ENCODE measurements at regions not wholly inside any gene's neighbourhood (a gene's known extent, or its start where the extent isn't known, plus 50 kb on each side); places are given as distances from the start of the nearest gene placed in this dataset.
A peak's percentile ranks its signal among the peaks of the same experiment; 100 is the strongest.

DNA sequence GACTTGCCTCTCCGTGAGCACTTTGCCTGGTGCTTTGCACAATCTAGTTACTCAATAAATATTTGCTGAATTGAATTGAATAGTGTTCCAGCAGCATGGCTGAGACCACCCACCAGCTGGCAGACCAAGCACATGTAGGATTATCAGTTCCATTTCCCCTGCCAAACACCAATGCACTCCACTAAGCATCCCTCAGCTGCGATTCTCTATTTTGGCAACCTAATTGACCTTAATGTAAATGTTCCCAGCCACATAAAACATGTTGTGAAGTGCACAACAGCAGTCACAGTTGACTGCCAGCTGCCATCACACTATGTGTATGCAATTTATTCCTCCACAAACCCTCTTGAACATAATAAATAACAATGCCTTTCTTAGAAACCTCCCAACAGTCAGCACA lies 1879.4 kb upstream of the PIK3C3 start:
- no peak for DNase-seq

DNA sequence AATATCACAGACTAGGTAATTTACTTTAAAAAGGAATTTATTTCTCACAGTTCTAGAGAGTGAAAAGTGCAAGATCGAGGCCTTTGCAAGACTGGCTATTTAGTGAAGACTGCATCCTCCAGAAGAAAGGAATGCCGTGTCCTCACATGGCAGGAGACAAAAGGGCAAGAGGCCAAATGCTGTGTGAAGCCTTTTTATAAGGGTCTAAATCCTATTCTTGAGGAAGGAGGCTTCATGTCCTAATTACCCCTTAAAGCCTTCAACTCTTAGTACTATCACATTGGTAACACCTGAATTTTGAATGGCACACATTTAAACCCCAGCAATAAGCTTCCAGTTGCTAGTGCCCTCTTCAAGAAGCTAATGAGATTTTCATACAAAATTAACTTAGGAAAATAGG lies 1882.3 kb upstream of the PIK3C3 start:
- no peak for DNase-seq

DNA sequence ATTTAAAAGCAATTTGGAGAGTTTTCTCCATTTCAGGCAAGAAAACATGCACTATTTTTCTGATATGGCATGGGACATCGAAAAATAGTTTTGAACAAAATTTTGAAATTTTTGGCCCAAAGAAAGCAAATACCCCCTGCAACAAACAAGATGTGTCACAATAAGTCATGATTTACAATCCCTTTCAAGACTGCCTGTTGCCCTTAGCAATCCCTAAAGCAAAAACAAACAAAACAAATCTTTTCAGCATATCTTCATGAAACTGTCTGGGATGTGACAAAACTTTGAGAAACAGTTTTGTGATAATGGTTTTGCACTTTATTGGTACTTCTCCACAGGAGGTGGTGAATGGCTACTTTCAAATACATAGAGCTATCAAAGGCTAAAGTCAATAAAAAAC lies 1888.7 kb upstream of the PIK3C3 start:
- no peak for DNase-seq

DNA sequence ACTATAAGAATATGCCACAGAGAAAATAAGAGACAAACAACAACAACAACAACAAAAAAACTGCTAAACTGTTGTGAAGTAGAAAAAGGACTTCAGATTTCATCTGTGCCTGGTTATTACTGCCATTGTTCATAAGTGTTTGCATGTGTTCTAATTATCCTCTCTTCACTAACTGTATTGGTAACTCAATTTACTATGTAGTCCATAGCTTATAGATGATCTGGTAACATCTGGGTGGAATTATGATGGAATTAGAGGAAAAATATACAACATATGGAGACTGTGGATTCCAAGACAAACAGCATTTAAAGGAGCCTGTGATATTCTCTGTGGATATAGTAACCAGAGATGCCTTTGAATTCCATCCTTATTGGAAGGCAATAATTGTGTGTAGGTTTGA lies 1891.5 kb upstream of the PIK3C3 start:
- DNase-seq = no peak

DNA sequence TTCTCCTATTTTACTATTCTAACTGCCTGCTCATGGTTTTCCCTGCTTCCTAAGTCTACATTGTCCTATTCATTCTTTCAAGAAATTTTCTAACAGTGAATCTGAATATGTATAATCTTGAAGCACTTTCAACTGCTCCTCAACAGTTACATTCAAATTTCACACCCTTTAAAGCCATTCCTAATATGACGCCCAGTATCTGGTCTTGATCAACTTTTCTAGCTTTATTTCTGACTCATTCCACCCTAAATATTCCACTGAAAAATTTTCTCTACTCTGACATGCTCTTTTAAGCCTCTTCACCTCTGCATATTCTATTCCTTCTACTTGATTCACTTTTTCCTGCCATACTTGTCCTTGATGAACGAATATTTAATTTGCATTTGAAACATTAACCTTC lies 1893.9 kb upstream of the PIK3C3 start:
- no peak for DNase-seq

DNA sequence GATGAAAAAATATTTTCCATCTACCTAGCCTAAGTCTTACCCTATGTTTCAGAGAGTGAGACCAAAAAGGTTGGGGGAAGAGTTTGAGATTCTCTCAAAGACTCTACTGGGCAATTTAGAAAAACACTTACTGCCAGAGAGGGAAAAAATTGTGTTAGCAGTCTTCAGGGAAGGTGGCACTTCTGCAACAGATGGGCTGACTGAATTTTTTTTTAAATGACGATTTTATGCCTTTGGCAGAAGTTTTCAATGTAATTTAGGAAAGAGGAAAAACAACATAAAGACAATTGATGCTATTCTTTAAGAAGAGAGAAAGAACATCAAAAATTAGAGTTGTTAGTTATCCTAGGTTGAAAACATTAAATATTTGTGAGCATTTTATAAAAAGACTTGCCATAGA lies 1894.5 kb upstream of the PIK3C3 start:
- no peak for DNase-seq

DNA sequence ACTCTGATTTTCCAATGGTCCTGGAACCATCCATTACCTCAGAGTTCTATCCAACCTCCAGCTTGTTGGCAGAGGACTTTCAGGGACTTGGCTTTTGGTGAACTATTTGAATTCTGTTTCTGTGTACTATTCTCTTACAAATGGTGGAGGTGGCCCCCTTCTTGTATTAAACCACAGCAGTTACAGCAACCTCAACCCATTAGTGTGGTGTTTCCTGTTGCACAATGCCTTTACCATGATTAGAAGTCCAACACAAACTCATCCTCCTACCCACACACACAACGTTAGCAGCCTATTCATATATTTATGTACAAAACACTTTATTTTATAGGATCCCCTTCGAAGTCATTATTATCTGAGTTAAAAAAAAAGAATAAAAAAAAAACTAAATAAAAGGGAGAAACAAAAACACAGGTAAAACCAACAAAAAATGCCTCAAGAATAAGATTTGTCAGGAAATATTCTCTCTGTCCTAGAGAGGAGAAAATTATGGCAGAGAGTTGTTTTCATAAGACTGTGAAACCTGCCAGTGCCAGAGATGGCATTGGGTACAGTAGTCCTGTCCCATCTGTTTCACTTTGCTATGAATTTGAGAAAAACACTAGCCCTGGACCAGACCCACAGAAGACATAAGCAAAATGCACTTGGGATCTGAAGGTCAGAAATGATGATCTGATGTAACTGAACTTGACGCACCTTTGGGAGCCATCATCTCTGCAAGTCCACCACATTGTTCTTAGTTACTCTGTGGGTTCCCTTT lies 1896.0 kb upstream of the PIK3C3 start:
- peak; percentile 46 to 64 for DNase-seq

DNA sequence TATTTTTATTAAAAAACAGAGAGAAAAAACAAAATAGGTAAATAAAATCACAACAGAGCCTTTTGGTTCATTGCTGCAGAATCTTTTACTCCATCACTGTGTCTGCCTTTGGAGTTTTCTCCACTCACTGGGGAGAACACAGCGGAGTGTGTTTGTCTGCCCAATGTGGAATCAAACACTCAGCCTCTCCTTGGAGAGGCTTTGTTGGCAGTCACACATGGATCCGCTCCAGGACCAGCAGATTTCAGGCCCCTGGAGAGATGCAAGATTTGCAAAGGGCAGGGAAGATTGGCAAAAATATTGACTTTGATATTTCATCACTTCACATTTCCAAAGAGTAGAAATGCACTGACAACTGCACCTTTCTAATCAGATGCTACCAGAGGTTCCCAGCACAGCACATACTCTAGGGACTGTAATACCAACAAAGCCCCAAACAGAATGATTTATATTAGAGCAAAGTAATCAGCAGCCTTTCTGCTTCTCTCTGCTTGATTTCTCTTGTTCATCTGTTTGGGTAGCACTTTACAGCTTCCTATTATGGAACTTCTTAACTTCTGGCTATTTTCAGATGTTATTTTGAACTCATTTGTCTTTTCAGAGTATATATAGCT lies 1898.8 kb upstream of the PIK3C3 start:
- no peak for DNase-seq

DNA sequence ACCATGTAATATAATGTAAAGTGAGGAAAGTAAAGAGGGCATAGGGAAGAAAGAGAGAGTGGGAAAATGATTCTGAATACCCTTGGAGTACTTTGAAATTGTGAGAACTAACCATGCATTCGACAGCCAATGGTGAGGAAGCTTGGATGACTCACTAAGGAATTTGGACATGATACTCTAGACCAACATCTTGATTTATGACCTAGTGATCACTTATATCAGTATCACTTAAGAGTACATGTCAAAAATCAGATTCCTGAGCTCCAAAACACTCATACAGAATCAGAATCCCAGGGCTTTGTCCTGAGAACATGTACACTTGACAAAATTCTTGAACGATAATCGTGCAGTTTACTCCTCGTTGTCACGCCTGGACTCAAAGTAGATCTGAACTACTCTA lies 1899.8 kb upstream of the PIK3C3 start:
- DNase-seq = no peak

DNA sequence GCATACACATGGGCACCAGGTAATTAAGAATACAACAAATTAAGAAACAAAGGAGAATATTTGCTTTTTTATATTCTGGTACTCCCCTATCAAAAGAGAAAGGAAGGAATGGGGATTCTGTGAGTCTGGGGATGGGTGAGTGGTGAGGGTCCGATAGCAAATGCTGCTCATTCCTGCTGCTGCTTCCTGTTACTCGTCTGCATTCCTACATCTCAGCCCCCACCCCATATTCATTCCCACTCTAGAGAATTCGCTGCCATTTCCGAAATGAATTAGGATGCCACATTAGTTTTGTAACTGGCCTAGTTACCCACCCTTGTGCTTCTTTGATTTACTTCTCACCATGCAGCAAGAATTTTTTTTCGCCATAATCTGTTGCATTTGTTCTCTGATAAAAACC lies 1905.3 kb upstream of the PIK3C3 start:
- no peak for DNase-seq

DNA sequence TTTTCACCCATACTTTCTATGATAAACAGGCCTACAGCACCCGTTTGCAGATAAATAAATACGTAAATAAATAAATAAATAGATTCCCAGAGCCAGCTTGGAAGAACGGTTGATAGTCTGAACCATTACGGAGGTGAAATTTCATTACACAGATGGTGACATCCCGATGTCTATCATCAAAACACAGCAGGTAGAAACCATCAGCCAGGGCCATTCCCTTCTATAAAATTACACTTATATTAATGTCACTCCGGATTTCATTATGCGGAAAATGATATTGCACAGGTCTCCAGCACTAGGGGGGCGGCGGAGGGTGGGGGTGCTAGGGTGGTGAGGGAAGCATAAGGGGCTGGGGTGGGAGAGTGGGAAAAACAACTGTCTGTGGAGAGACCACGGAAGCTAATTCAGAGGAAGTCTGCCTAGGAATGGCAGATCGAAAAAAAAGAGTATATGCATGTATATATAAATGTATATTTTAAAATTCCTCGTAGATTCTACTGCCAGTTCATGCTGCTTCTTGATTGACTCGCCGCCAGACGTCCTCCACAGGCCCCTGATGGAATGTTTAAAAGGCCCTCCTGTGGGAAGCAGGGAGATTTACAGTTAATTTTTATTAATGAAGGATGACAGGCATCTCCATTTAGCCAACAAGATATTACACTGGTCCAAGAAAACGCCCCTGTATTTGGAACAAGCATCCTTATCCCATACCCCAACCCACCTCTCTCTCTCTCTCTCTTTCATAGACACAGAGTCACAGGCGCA lies 1906.0 kb upstream of the PIK3C3 start:
- no peak for DNase-seq

DNA sequence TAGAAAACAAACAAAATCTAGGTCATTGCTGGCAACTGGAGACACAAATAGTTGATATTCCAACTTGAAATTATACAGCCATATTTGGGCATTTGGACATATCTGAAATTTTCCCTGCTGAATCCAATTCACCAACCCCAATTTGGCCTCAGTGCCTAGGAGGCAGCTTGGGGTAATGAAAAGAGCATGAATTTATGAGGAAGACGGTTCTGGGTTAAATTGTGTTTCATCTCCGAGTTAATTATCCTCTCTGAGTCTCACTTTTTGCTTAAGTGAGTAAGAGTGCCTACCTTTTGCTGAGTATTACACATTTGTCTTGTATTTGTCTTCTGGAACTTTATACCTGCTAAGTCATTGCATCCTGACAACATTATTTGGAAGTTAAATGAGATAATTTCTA lies 1906.8 kb upstream of the PIK3C3 start:
- no peak for DNase-seq

DNA sequence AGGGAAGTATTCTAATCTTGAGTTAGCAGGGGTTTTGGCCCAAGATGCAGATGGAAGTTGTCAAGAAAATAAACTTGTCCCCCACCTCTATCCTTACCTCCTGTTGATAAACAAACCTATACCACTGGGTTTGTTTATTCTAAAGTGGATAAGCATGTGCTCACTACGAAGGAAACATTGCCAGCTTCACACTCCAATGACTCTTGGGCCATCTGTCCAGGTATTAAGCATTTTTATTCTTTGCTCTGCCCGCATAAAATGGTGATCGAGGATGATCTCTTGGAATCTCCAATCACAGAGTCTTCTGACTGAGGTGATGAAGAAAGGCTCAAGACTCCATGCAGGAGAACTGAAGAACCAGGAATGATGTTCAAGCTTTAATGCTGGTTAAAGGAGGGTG lies 1908.4 kb upstream of the PIK3C3 start:
- no peak for DNase-seq

DNA sequence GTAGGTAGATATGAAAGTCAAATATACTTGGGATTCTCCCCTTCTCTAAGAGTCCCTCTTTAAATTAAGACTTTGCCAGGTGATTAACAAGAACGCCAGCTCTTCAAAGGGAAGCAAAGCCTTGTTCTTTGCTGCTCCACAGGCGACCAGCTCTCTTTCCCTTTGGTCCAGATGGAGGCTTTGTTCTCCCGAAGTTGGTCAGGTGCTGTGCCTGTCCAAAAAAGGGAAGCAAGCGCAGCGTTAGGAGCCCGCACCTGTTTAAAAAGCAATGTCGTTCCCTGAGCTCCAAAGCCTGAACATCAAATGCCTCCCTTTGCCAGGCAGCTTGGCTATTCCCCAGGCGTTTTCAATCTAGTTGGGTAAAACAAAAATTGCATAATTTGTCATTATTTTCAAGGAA lies 1913.1 kb upstream of the PIK3C3 start:
- DNase-seq = no peak

DNA sequence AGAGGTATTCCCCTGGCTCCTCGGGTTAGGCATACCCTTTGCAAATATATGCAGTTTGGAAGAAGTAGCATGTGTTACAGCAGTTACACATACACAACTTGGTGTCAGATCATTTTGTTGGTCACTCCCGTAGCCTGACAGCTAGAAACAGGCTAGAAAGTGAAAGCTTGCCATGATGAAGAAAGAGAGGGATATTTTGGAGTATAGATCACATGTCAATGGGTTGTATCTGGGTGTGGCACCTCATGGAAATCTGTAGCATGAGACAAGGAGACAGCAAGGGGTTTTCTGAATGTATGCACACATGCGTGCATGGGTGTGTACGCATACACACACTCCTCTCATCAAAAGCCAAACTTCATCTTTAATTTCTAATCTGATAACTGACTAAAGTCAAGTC lies 1914.5 kb upstream of the PIK3C3 start:
- no peak for DNase-seq

DNA sequence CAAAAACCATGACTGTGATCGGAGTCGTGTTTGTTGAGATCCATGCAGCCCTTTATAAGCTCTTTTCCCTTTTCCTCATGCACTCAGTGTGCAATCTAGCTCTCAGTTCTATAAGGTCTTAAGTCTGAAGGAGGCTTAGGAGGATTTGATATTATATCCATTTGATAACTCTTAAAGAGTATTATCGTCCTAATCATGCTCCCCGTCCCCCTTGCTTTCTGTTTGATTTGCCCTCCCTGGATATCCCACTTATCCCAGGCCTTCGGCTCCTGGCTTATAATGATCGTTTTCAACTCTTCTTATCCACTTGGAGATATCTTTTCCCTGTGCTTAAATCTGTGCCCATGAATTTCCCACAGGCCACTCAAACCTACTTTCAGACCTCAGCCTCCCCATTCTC lies 1917.7 kb upstream of the PIK3C3 start:
- no peak for DNase-seq

DNA sequence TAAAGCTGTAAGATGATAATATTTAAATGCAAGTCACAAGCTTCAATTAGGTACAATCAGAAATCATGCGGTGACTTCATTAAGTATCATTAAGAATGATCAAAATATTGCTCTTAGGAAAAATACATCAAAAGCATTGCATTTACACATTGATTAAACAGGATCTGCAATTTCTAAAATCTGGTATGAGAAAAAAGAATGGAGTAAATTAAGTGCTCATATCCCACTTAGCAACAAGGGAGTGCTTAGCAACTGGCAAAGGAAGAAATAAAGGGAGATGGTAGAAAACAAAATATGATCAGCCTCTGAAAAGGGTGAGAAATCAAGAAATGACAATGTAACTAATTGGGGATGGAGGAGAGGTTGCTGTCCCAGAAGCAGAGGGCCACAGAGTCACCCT lies 1918.2 kb upstream of the PIK3C3 start:
- DNase-seq = no peak

DNA sequence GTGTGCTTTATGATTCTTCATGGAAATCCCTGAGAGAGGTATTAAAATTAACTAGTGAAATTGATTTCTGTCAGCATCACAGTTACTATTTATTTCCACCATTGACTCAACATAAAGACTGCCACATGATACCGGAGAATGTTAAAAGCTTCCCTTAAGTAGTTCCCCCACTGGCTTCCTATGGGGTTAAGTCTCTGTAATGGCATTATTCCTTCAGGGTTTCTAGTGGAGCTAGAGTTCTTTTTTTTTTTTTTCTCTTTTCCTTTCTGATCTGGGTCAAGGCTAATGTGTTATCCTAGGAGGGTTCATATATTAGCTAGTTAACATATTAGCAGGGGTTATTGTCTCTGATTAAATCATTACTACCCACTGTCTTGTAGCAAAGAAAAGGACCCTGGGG lies 1919.1 kb upstream of the PIK3C3 start:
- DNase-seq = no peak

DNA sequence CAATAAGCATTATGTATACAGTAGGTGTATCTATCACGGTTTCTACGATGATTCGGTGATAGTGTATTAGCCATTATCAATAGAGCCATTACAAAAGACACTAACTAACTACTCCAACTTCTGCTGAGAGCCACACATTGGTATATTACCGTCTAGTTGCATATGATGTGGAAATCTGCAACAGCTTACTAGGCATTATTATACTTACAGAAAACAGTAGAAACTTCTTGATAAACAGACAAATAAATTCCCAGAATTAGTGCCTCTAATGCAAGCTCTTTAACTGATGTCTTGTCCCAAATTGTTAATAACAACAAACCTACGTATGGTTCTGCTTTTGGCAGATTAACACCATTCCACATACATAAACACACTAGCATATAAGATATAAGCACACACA lies 1923.0 kb upstream of the PIK3C3 start:
- DNase-seq = no peak

DNA sequence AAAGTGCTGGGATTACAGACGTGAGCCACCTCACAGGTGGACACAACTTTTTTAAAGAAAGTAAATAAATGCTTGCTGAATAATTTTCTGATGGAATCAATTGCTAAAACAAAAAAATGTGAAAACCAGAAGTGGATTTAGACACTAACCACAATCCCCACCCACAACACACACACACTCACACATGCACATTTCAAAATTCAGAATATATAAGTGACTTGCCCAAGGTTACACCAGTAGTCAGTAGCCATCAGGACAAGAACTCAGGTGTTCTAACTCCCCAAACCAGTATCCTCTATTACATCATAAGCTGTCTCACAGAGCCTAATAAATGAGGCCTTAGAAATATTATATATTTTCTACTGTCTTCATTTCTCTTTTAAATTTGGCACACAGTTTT lies 1923.6 kb upstream of the PIK3C3 start:
- peak in 1 of 2 experiments; percentile 3 for DNase-seq

DNA sequence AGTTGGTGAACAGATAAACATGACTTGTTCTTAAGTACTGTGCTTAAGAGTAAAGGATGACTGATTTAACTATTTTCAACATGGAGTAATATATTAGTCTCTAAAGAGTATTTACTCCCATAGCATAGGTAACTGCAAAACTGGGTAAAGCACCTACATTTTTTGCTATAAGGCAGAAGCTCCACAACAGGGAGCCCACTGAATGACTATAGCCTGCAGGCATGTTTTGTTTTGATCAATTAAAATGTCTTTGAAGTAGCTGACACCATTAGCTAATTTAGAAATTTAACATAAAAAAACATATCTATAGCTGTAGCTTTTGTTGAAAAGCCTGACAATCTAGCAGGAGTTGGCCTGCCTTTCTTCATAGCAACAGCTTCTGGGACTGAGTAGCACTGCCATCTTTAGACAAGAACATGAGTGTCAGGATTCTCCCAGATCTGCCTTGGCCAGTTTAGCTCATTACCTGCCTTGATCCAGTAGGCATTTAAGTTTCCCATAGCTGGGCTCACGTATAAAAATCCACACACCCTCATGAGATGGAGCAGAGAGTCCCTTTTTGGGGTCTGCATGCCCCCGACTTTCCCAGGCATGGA lies 1935.1 kb upstream of the PIK3C3 start:
- DNase-seq = no peak

DNA sequence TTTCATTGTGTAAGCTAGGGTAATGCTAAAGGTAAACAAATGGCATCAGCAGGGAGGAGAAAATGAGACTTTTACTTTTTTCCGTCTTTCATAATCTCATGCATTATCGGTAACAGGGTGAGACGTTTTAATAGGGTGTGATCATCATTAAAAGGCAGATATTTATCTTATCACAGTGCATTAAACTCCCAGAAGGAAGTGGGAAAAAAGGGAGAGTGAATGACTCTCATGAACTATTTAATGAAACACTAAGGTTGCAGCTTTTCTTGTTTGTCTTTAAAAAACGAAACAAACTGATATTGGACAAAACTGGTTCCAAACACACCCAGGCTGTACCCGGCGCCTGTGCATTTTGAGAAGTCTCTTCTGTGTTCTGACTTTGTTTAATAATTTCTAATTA lies 1936.8 kb upstream of the PIK3C3 start:
- DNase-seq = no peak

DNA sequence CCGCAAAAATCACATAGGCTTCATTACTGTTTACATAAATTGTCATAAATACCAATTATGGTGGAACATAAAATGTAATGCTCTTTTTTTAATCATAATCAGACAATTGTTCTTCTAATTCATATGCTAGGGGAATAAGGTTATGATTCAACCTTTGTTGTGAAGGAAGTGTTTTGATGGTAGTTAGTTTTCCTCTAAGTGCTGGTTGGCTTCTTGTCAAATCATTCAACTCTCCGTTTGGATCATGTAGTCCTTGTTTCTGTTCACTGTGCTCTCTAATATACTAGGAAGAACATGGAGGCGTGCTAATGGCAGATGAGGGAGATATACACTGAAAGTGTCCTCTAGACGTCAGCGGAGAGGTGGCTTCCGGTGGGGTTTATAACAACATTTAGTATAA lies 1938.0 kb upstream of the PIK3C3 start:
- DNase-seq = no peak

DNA sequence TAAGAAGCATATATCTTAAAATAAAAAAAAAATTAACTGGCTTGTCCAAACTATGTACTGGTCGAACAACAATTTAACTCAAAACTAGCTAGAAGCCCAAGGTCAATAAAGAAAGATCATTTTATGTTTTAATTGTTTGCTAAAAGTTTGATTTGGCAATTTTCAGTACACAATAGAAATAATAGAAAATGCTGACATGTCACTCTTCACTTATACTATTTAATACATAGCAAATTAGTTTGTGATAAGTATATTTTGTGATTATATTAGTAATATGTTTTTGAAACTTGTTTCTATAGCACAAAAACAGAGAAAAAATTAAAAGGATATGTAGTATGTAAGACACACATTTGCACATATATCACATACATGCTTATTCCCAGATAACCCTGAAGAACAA lies 1938.6 kb upstream of the PIK3C3 start:
- no peak for DNase-seq
